ENCODE measurements at regions not wholly inside any gene's neighbourhood (a gene's known extent, or its start where the extent isn't known, plus 50 kb on each side); places are given as distances from the start of the nearest gene placed in this dataset.

DNA sequence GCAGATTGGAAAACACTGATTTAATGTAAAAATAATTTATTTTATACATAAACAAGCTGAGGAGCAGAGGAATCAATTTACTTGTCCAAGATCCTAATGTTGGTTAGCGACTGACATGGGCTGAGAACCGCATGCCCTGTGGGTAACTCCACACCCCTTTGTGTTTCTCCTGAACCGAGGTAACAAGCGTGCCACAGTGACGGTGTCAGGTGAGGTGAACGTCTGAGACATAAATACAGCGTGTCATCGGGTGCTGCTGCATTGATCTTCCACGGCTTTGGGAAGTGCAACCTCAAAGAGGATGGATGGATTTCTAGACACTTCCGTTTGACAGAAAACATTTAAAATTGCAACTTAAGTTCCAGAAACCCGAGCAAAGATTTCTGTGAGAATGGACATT, 386.8 kb upstream of the ADARB2 start:
- DNase-seq, result no peak

DNA sequence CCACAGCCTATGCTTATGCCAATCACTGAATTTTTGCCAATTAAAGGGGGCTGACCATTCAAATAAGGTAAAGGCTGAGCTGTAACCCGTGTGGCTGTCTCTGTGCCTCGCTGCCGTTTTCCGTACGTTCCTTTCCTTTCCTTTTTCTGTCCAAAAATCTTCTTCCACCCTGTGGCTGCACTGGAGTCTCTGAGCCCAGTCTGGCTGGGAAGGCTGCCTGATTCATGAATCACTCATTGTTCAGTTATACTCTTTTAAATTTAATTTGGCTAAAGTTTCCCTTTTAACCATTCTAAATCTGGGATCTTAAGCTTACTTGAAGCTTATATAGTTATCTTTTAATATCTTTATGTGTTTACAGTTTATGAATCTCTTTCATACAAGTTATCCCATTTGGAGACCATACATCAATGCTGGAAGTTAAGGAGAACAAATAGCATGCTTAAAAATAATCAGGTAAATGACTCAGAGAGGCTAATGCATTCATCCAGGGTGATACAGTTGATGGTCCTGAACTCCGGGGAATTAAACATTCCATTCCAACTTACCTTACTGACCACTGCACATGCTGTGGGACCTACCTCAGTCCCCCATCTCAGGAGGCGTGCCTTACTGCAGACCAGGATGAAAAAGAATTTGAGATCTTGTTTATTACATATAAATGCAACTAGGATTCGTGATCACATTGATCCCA, 385.3 kb upstream of the ADARB2 start:
- no peak for DNase-seq

DNA sequence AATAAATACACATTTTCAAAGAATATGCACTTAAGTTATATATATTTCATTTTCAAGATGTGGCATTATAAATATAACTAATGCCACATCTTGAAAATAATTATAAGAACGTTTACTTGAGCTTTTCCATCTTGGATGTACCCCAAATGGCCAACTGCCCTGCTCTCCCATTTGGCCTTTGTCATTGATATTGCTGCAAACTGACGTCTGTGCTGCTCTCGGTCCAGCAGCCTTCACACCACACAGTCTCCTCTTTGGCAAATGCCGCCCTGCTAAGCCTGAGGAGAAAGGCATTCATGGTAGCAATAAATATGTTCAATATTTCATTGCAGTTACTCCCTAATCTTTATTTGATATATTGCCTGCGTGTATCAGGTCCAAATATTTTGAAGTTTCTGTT, 384.6 kb upstream of the ADARB2 start:
- no peak for DNase-seq

DNA sequence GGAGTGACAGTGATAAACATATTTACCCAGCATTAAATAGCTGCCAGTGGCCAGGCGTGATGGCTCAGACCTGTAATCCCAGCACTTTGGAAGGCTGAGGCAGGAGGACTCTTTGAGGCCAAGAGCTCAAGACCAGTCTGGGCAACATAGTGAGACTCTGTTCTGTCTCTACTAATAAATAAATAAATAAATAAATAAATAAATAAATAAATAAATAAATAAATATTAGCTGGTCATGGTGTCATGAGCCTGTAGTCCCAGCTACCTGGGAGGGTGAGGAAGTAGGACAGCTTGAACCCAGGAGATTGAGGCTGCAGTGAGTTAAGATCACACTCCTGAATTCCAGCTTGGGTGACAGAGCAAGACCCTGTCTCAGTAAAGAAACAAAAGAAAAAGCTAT, 384.0 kb upstream of the ADARB2 start:
- no peak for DNase-seq

DNA sequence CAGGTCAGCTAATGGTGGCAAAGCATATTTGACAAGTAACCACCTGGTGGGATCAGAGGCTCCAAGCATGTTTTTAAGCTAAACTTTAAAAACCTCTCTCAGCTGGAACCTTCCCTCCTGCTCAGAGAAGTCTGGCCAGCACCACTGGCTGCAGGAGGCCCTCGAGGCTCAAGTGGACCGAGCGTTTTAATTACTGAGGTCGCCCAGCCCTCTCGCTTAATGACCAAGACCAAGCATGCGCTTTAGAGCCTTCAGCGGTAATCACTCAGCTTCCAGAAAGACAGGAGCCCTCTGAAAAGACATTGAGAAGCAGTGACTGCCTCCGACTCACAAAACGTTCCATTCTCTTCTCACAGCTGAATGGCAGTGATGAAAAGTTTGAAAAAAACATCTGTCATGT, 383.4 kb upstream of the ADARB2 start:
- DNase-seq, result no peak

DNA sequence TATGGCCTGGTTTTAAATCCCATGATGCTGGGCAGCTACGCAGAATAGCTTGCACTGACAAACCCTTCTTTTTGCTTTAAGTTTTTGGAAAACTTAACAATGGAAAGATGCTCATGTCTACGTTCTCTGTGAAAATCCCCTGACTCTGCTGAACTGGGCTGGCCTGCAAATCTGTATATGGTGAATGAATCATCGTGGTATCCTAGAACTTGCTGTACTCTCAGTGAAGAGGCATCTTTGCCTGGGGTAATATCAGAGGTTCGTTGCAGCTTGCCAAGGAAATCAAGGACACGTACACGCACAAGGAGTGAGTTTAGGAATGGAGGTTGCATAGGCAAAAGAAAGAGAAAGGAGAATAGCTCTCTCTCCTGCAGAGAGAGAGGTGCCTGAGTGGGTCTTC, 382.0 kb upstream of the ADARB2 start:
- DNase-seq, result no peak

DNA sequence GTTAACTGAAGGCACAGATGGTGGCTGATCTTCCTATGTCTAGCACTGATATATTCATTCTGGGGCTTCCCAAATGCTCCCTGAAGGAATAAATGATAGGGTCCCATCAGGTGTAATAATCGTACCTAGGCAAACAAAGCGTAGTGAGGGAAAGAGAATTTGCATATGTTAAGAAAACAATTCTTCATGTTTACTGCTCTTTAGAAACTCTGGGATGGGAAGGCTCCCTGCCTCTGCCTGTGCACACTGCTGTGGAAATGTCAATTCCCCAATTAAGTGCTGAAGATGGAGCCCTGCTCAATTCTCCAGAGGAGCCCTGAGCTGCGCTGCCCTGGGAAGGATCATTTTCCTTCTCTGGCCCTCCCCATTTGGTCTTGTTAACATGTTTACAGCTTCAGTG, 380.9 kb upstream of the ADARB2 start:
- DNase-seq, result no peak

DNA sequence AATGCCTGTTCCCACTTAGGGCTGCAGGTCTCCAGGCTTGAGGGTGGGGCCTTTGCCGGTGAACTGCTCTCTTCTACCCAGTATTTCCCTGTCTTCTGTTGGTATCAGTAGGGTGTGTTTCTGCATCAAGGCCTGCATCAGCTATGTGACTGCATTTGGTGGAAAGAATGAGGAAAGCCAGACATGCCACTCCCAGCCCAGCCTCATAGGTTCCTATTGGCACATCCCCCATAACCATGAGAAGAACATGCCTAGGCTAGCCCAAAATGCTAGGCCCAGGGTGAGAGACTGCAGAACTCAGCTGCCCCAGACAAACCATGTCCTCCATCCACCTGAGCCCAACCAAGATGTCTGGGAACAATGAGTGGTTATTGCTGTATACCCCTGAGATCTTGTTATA, 380.3 kb upstream of the ADARB2 start:
- no peak for DNase-seq

DNA sequence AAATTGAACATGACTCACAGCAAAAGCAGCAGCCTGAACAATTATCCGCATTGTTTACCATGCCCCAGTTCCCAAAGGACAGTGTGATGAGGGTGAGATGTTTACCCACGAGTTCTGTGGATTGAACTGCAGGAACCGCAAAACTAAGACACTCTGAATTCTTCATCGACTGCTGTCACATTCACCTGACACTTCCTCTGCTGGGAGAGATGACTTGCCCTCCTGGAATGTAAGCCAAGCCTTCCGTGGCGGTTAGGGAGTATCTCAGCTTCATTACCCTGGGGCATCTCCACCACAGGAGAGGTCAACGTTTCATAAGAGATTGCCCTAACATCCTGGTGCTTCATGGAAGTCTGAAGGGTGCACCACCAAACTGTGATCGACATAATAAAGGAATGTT, 374.6 kb upstream of the ADARB2 start:
- no peak for DNase-seq

DNA sequence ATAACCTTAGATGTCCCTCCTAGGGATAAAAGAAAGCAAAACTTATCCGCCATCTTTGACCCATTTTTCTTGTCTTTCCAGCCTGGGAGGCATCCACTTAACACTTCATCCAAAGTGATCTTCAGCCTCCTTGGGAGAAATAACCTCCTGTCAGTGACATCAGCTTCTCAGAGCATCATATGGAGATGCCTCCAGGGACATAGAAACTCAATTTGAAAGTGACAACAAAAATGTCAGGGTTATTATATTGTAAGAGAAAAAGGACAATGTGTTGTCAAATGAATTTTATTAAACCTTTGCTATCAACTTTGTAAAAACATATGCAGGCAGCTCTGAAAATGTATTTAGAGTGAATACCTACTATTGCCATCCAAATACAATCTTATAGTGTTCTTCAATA, 371.2 kb upstream of the ADARB2 start:
- DNase-seq, result no peak

DNA sequence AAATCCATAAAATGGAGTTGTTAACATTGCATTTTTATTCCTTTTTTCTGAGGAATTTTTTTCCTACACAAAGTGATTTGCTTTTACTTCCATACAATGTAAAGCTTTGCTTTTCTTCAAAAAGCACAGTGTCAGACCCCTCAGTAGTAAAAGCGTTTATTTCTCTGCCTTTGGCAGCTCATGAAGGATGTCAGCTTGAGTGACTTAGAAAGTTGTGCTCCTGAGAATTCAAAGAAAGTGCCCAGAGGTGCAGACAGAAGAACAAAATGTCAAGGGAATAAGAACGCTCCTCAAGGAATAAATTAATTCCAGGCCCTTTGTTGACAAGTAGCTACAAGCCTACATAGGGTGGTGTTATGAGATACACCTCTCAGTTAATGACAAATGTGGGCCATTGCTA, 369.3 kb upstream of the ADARB2 start:
- no peak for DNase-seq

DNA sequence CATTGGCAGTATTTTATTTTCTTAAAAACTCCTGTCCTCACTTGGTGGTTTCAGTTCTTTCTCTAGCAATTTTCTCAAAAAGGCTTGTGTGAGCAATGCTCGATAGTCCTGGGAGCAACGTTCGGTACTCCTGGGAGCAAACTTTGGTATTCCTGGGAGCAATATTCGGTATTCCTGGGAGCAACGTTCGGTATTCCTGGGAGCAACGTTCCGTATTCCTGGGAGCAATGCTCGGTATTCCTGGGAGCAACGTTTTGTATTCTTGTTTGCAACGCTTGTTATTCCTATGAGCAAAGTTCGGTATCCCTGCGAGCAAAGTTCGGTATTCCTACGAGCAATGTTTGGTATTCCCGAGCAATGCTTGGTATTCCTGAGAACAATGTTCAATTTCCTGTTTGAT, 362.0 kb upstream of the ADARB2 start:
- no peak for DNase-seq

DNA sequence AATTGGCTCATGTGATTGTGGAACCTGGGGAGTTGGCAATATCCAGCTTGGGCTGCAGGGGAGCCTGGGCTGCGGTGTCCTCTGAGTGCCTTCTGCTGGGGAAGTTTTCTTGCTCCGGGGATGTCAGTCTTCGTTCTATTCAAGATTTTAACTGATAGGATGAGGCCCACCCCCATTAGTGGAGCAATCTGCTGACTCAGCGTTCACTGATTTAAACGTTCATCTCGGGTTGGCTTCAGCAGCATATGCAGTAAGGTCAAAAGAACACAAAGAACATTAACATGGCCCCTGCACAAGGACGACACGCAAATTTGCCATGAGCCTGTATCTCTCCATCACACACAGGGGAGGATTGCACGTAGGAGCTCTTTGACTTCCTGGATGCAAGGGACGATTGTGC, 360.6 kb upstream of the ADARB2 start:
- DNase-seq, result no peak

DNA sequence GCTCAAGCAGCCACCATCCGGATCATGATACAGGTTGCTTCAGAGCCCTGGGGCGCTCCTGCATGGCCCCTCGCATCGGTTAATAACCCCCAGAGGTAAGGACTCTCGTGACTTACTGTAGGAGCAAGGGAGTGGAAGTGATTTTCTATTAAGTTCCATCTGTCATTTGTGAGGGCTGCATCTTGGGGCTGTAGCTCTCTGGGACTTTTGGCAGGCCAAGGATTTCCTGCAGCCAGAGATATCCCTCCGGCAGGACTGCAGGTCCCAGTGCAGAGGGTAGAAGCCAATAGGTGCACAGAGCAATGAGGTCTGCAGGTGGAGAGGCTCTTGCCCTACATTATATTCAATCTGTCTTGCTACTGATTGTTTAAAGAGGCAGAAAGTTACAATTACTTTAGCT, 356.8 kb upstream of the ADARB2 start:
- DNase-seq, result no peak

DNA sequence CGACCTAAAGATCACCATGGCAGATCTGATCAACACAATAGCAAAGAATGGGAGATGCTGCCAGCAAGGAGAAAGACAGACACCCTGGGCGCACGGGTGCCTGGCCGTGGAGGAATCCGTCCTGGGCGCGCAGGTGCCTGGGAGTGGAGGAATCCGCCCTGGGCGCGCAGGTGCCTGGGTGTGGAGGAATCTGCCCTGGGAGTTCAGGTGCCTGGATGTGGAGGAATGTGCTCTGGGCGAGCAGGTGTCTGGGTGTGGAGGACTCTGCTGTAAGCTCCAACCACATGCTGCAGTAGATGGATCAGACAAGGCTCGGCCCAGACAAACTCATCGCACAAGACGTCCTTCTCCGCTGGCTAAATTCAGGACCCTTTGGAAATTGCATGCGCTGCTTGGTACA, 346.3 kb upstream of the ADARB2 start:
- no peak for DNase-seq

DNA sequence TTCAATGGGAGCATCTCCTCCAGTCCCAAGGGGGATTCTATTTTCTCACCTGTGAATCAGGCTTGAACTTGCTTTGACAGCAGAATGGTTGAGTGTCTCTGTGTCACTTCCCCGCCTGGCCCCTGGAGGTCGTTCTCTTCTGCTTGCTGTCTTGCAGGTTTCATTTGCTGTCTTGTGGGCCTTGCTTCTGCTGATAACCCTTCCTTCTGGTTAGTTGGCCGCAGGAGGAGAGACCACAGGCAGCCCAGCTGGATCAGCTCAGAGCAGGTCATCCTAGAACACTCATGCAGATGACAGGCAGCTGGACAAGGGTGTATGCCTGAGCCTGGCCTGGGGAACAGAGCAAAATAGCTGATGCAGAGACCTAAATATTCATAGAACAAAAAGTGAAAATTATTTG, 344.2 kb upstream of the ADARB2 start:
- DNase-seq, result no peak

DNA sequence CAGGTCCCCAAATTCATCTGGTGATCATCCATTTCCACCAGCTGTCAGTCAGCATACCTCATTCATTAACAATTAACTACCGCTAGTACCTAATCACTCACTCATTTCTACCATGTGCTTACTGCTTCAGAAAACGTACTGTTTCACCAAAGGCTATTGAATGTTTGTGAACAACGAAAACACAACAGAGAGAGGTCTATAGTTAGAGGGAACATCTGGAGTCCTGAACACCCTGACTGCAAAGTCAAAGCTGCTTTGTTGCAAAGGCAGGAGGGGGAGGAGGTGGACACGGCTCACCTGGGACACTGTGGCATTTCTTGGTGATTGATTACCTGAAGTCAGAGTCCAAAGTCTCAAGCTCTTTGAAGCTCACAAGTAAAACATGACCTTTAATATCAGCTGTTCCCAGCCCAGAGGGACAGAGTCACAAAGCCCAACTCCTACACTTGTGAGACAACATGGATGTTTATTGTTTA, 342.3 kb upstream of the ADARB2 start:
- no peak for DNase-seq

DNA sequence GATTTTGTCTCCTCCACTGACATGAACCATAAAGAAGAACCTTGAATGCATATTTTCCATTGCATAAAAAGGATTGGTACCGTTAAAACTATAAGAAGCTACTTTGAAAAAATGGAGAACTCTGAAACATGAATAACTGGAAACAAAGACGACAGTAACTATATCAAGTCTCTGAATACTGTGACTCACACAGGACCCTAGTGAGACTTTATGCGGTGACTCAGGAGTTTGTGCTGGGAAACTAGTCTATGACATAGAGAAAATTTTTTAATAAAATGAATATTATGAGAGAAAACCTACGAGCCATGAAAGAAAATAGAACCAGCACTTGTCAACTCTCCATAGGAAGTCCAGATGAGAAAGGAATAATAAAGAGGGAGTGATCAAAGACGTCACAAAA, 339.9 kb upstream of the ADARB2 start:
- no peak for DNase-seq

DNA sequence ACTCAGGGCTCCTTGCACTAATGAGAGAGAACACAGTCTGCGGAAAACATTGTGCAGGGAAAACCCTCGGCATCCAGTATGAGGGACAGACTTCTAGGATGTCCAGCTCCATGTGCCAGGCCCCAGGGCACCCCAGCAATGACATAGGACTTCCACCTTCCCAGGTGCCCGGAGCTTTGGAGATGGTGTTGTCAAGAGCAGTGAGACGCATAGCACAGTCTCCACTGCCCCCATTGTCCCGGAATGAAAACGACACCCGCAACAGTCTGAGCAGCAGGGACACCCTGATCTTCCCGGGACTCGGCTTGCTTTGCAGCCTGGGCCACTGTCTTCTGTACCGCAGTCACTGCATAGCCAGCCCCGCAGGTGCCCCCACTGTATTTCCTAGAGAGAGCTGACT, 339.2 kb upstream of the ADARB2 start:
- no peak for DNase-seq

DNA sequence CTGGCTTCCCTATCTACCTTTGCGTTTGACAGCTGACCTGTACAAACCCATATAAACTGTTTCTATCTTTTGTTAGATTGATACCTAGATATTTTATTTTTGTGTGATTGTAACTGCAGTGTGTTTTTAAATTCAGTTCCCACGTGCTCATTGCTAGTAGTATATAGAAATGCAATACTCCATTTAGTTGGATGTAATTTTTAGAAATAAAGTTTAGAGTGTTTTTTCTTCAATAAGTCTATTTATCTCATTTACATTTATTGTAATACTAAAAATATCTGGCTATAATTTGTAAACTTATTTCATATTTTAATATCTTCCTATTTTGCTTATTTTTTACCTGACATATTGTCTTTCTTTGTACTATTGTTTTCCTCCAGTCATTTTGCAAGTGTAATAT, 329.7 kb upstream of the ADARB2 start:
- no peak for DNase-seq

DNA sequence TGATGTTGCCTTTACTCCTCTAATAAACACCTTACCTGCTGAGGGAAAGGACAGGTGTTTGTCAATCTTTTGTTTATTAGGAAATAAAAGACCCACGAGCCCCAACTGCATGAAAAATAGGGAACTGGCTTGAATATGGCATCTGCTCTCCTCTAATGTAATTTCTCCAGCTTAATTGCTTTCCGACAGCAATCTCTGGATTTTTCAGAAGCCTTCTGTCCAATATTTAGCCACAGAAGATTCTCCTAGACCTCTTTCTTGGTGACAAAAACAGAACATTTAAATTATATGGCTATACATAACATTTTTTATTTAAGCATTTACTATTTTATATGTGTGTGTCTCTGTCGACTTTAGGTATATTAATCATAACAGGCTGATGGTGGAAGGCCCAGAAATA, 317.4 kb upstream of the ADARB2 start:
- no peak for DNase-seq

DNA sequence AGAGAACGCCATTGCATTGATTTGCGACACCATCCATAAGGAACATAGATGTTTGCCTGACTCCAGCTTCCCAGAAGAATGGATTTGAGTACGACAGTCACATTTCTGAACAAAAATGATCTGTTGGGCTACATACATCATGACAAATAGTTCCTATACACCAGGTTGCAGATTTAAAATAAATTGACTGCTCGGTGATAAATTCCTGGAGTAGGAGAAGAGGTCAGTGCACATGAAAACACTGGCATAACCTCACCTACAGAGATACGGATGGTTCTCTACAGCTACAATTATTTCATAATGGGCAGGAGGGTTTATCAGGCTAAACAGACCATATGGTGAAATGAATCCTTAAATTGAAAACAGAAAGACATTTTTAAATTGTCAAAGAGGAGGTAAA, 316.5 kb upstream of the ADARB2 start:
- DNase-seq, result no peak

DNA sequence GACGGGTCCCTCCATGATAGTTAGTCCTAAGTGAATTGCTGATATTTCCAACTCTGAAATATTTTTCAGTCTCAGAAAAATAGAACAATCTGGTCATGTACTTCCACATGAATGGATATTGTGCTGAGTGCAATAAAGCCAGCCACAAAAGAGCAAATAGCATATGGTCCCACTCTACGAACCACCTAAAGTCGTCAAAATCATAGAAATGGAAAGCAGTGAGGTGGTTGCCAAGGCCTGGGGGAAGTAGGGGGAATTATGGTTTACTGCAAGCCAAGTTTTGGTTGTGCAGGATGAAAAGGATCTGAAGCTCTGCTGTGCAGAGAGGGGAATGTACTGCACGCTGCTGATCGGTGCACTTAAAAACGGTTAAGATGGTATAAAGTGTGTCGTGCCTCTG, 313.8 kb upstream of the ADARB2 start:
- no peak for DNase-seq

DNA sequence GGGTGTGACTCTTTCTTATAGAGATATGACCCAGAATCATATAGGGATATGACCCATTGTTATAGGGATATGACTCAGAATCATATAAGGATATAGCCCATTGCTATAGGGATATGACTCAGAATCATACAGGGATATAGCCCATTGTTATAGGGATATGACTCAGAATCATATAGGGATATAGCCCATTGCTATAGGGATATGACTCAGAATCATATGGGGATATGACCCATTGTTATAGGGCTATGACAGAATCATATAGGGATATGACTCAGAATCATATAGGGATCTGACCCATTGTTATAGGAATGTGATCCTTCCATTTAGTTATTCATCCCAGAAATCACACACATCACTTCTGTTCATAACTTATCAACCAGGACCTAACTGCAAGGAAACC, 312.2 kb upstream of the ADARB2 start:
- DNase-seq, result no peak

DNA sequence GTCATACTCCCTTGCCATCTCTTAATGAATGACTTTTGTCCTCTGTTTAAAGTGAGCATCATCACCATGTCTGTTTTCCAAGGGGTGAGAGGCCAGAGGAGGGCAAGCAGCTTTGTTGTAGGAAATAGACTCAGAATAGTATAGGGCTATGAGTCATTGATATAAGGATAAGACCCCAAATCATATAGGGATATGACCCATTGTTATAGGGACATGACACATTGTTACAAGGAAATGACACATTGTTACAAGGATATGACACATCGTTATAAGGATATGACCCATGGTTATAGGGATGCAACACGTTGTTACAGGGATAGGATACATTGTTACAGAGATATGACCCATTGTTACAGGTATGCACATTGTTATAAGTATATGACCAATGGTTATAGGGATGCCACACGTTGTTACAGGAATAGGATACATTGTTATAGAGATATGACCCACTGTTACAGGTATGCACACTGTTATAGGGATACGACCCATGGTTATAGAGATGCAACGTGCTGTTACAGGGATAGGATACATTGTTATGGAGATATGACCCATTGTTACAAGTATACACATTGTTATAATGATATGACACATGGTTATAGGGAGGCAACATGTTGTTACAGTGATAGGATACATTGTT, 311.1 kb upstream of the ADARB2 start:
- no peak for DNase-seq

Measured in NCI-H345 (cell line).